ENCODE measurements at regions not wholly inside any gene's neighbourhood (a gene's known extent, or its start where the extent isn't known, plus 50 kb on each side); places are given as distances from the start of the nearest gene placed in this dataset.
"Not testable (repeated sequence)": the region's sequence is repeated elsewhere in the genome, so short reads cannot be mapped to it uniquely, and the experiment has no call there.

DNA sequence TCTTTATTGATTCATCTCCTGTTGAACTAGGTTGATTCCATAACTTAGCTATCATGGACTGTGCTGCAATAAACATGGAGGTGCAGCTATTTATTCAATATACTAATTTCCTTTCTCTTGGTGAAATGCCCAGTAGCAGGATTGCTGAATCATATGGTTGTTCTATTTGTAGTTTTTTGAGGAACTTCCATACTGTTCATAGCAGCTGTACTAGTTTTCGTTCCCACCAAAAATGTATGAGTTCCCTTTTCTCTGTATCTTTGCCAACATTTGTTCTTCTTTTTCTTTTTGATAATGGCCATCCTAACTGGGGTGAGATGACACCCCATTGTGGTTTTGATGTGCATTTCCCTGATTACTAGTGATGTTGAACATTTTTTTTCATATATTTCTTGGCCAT lies 87.2 kb upstream of the NAV2 start:
- DNase-seq = no peak

DNA sequence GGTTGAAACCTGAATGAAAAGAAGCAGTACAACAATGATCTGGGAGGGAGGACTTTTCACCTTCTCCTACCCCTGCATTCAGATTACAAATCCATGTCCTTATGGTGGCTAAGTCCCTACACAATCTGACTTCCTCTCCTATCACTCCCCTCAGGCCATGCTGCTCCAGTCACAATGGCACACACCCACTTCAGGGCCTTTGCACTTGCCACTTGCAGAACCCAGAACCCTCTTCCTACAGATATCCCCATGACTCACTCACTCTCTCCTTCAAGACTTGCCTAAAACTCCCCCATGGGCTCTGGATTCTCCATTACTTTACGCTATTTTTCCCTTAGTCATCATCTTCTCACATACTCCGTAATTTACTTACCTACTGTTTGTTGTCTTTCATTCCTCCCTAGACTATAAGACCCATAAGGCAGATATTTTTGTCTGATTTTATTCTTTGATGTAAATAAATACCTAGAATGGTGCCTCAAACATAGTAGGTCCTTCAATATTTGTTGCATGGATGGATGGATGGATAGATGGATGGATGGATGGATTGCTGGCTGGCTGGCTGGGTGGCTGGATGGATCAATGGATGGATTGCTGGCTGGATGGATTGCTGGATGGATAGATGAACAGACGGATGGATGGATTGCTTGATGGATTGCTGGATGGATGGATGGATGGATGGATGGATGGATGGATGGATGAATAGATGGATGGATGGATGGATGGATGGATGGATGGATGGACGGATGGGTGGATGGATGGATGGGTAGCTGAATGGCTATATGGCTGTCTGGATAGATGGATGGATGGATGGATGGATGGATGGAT lies 94.7 kb upstream of the NAV2 start:
- DNase-seq = no peak

GRCh38 chr11:19615341-19616183 lies 97.1 kb upstream of the NAV2 start:
- no peak for DNase-seq

GRCh38 chr11:19614370-19614940 lies 98.2 kb upstream of the NAV2 start:
- no peak for DNase-seq

GRCh38 chr11:19612025-19612424 lies 100.6 kb upstream of the NAV2 start:
- DNase-seq = not testable (repeated sequence)

DNA sequence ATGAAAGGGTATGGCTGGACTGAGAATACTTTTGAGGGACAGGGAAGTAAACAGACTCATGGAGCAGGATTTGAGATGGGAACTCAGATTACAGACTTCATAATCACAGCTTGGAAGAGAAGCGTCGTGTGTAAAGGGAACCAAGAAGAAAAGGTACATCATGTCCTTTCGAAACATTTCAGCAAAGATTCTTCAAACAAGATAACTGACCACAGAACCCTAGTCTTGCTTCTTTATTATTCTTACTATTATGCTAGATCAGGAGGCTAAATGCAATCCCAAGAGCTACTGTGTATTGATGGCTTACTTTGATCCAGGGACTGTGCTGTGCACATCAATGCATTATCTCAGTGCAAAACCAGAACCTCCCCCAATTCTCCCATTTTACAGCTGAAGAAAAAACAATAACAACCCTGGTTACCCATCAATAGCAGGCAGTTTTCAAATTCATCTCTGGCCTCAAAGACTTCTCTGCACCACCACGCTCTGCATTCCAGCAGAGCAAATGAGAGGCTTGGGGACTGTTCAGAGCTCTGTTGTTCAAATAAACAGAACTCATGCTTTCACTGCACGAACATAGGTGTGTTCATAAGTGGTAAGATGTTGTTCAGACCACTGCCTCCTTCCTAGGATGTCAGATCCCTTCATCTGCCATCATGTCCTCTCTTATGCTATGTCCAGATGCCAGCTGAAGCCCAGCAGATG lies 104.8 kb upstream of the NAV2 start:
- no peak for DNase-seq

GRCh38 chr11:19606856-19607655 lies 105.6 kb upstream of the NAV2 start:
- DNase-seq = no peak

GRCh38 chr11:19605520-19606371 lies 106.9 kb upstream of the NAV2 start:
- no peak for DNase-seq

- DNase-seq = no peak
These were observed 107.8 kb upstream of the NAV2 start for GRCh38 chr11:19604679-19605375.

- no peak for DNase-seq
These were observed 108.9 kb upstream of the NAV2 start for GRCh38 chr11:19603771-19604170.

DNA sequence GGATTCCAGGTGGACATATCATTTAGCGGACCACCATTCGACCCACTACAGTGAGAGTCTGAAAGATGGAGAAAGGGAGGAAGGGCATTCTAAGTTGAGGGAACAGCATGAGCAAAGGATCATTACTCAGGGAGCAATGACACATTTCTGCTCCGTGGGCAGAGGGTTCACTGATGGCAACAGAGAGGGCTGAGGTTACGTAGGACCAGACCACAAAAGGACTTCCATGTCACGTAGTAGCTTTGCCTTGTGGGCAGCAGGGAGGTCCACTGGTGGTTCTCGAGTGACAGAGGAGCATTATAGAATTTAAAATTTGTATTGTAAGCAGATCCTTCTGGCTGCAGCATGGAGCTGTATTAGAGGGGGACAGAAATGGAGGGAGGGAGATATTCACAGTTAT lies 109.7 kb upstream of the NAV2 start:
- DNase-seq = no peak

DNA sequence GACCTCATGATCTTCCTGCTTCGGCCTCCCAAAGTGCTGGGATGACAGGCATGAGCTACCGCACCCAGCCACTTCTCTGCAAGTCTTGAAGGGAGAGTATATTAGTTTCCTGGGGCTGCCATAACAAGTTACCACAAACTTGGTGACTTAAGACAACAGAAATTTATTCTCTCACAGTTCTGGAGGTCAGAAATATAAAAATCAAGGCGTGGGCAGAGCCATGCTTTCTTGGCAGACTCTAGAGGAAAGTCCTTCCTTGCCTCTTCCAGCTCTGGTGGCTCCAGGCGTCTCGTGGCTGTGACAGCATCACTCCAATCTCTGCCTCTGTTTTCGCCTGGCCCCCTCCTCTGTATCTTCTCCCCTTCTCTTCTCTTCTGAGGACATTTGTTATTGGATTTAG lies 110.2 kb upstream of the NAV2 start:
- no peak for DNase-seq

DNA sequence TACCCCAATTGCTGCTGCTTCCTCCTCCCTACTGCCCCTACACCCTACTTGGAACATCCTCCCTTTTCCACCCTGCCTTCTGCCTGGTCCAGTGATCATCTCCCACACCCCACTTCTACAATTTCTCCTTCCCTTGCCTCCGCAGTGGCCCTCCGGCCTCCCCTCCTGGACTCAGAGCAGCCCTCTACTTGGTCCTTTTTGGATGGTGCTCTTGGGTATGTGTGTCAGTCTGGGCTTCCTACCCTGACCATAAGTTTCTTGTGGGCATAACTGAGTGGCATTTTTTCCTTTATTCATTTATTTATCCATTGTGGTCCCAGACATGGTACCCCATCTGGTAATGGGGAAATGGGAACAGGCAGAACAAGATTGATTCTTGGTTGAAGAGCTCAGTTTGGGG lies 111.4 kb upstream of the NAV2 start:
- DNase-seq = no peak

DNA sequence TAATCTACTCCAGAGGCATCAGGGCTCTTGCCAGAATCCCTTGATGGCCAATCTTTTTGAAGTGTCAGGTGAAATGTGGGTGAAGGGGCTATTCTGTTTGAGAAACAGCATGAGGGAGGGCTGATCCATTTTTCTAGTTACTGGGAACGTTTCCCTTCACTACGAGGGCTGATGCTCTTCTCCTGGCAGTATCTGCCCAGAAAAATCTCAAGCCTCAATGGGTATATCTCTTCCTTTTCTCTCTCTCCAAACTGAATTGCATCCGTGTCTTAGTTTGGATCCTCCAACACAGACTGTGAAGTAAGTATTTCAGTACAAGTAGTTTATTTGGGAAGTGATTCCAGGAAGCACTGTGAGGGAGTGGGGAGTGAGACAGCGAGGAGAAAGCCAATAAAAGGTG lies 113.0 kb upstream of the NAV2 start:
- no peak for DNase-seq

GRCh38 chr11:19598876-19599486 lies 113.7 kb upstream of the NAV2 start:
- no peak for DNase-seq

GRCh38 chr11:19598456-19598855 lies 114.2 kb upstream of the NAV2 start:
- no peak for DNase-seq

- no peak for DNase-seq
These were observed 114.8 kb upstream of the NAV2 start for GRCh38 chr11:19597876-19598275.

- no peak for DNase-seq
These were observed 115.4 kb upstream of the NAV2 start for GRCh38 chr11:19597206-19597605.

GRCh38 chr11:19595840-19596751 lies 116.5 kb upstream of the NAV2 start:
- no peak for DNase-seq

All from SHP77 (cell line).